AG09309 (cell line): ENCODE measurements at regions not wholly inside any gene's neighbourhood (a gene's known extent, or its start where the extent isn't known, plus 50 kb on each side); places are given as distances from the start of the nearest gene placed in this dataset.

ENCODE experiments used
- DNase-seq: peaks from one replicate; pipeline ENCODE4 v3.0.0-alpha.2; 2010; ENCODE audit warnings: low read depth
- H3K4me3 ChIP-seq: 2 replicates; pipeline ENCODE4 v1.5.1; 2011; ENCODE audit warnings: mild to moderate bottlenecking, low read depth, low read length, moderate library complexity; ENCODE audit not compliant: control insufficient read depth
- TF ChIP-seq, protein P1 (sequence below): IDR thresholded peaks from 2 replicates; pipeline ENCODE4 v1.5.1; 2011; ENCODE audit warnings: mild to moderate bottlenecking, low read depth, low read length, inconsistent platforms; ENCODE audit not compliant: insufficient read depth, control insufficient read depth; ENCODE audit errors: missing control alignments

GRCh38 chr2:40043641-40044040, 264.6 kb upstream of the THUMPD2 start:
- no peak for DNase-seq
- H3K4me3 ChIP-seq = no peak overlapping the region
- TF ChIP-seq, protein P1, sequence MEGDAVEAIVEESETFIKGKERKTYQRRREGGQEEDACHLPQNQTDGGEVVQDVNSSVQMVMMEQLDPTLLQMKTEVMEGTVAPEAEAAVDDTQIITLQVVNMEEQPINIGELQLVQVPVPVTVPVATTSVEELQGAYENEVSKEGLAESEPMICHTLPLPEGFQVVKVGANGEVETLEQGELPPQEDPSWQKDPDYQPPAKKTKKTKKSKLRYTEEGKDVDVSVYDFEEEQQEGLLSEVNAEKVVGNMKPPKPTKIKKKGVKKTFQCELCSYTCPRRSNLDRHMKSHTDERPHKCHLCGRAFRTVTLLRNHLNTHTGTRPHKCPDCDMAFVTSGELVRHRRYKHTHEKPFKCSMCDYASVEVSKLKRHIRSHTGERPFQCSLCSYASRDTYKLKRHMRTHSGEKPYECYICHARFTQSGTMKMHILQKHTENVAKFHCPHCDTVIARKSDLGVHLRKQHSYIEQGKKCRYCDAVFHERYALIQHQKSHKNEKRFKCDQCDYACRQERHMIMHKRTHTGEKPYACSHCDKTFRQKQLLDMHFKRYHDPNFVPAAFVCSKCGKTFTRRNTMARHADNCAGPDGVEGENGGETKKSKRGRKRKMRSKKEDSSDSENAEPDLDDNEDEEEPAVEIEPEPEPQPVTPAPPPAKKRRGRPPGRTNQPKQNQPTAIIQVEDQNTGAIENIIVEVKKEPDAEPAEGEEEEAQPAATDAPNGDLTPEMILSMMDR = no peak

- TF ChIP-seq, protein P1 = no peak
- H3K4me3 ChIP-seq = no peak overlapping the region
- no peak for DNase-seq
Measured at GRCh38 chr2:40043191-40043590, 264.1 kb upstream of the THUMPD2 start.

GRCh38 chr2:40041422-40042382, 262.6 kb upstream of the THUMPD2 start:
- DNase-seq = peak; percentile 78

DNA sequence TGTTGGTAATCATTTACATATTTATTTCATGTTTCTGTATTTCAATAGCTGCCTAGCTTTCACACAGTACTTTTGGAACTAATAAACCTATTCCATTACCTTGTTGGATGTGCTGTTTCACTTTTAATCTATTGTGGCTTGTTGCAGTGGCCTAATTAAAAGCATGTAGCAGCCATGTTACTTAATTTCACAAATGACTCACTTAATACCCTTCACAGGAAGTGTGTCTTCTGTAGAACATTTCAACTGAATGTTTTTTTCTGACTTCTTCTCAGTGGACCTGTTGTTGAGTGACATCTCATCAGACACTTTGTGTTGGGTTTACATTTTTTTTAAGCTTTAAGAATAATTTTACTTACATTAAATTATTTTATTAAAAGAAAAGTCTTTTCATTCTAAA, 260.5 kb upstream of the THUMPD2 start:
- no peak overlapping the region for H3K4me3 ChIP-seq
- DNase-seq = no peak
- TF ChIP-seq, protein P1 = no peak

More at GRCh38 chr2:40041422-40042382, 262.6 kb upstream of the THUMPD2 start:
- TF ChIP-seq, protein P1 = no peak
- no peak overlapping the region for H3K4me3 ChIP-seq

- TF ChIP-seq, protein P1 = no peak
- no peak for DNase-seq
- H3K4me3 ChIP-seq = no peak overlapping the region
Measured at GRCh38 chr2:40038646-40039045, 259.6 kb upstream of the THUMPD2 start.

GRCh38 chr2:40037303-40037702, 258.2 kb upstream of the THUMPD2 start:
- no peak for DNase-seq
- TF ChIP-seq, protein P1 = no peak
- no peak overlapping the region for H3K4me3 ChIP-seq
